Esophagus squamous epithelium (tissue), 4 donors: ENCODE measurements at regions not wholly inside any gene's neighbourhood (a gene's known extent, or its start where the extent isn't known, plus 50 kb on each side); places are given as distances from the start of the nearest gene placed in this dataset.

Experiments used
- CTCF ChIP-seq, 6 experiments: fragments of 450-650 bp in 4 of 6; fragments of 200-600 bp in 2 of 6; sonication (generic) in 2 of 6; IDR thresholded peaks; one replicate each; pipeline ENCODE4 v1.5.1; 2016 to 2019; ENCODE audit warnings: antibody characterized with exemption in 6 of 6, mild to moderate bottlenecking in 4 of 6, moderate library complexity in 4 of 6
- POLR2A ChIP-seq, 4 donors: fragments of 450-650 bp; IDR thresholded peaks; one replicate each; pipeline ENCODE4 v1.6.1; 2017; ENCODE audit warnings: antibody characterized with exemption in 4 of 4, mild to moderate bottlenecking in 4 of 4, moderate library complexity in 3 of 4

DNA sequence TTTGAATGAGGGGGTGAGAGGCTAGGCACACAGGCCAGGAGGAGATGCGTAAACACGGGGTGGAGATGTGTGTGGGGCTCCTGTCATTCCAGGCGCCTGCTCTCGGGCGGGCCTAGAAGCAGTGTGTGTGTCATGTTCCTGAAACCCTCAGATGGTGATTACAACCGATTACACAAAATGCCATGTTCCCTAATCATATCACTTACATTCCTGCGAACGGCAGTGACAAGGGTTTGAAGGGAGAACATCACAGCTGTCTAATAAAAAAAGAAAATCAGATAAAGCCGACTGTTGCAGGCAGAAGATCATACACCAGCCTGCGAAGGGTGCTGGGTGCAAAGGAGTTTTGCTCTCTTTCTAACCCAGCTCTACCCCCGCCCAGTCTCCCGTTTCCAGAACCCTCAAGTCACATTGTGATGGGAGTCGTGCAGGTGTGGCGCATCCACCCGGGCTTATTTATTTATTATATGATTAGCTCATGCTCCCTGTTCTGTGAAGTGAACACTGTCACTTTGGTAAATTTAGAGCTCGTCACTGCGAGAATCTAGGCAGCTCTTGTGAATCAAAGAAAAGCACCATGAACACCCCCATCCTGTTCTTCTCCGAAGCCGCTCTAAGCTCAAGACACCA, 140.3 kb downstream of the NR2F2 start:
- TF ChIP-seq CTCF (IDR thresholded peaks at IDR 0.05), result no peak
- no peak for TF ChIP-seq POLR2A (IDR thresholded peaks at IDR 0.05)
